ENCODE measurements at regions not wholly inside any gene's neighbourhood (a gene's known extent, or its start where the extent isn't known, plus 50 kb on each side); places are given as distances from the start of the nearest gene placed in this dataset.

DNA sequence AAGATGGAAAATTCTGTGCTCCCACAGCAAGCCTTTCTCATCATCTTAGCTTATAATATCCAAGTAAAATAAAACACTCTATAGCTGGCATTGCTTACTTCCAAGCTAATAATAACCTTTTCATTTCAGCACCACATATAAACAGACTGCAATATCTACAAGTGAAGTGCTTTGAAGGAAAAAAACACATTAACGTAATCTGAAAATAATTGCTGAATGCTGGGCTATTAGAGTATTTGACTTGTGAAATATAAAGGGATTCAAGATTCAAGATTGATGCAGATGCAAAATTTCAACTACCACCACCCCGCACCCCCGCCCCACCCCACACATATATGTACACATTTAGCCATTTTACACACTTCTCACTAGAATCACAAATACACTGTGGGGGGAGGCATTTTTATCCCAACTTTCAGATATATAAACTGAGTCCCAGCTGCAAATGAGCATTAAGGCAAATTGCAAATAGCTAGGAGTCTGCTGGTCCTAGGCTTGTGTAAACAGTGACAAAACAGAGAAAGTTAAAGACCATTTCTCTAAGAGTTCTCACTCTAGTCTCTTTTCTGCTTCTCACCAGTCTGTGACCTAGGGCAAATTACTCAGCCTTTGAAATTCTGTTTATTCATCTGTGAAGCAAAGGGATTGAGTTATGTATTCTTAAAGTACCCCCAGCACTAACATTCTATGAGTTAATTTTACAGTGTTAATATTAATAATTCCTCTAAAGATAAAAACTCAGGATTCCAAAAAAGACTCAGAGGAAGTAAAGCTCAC lies 489.4 kb downstream of the PRELID2 start:
- no peak for DNase-seq

DNA sequence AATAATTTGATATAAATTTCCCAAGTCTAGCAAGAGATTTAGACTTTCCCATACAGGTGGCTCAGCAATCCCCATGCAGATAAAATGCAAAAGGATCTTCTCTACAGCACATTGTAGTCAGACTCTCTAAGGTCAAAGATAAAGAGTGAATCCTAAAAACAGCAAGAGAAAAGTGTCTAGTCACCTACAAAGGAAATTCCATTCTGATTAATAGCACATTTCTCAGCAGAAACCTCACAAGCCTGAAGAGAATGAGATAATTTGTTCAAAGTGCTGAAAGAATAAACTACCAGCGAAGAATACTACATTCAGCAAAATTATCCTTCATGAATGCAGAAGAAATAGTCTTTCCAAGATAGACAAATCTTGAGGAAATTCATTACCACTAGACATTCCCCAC lies 493.3 kb downstream of the PRELID2 start:
- DNase-seq: no peak

GRCh38 chr5:145340099-145340498 lies 495.0 kb downstream of the PRELID2 start:
- DNase-seq: no peak

DNA sequence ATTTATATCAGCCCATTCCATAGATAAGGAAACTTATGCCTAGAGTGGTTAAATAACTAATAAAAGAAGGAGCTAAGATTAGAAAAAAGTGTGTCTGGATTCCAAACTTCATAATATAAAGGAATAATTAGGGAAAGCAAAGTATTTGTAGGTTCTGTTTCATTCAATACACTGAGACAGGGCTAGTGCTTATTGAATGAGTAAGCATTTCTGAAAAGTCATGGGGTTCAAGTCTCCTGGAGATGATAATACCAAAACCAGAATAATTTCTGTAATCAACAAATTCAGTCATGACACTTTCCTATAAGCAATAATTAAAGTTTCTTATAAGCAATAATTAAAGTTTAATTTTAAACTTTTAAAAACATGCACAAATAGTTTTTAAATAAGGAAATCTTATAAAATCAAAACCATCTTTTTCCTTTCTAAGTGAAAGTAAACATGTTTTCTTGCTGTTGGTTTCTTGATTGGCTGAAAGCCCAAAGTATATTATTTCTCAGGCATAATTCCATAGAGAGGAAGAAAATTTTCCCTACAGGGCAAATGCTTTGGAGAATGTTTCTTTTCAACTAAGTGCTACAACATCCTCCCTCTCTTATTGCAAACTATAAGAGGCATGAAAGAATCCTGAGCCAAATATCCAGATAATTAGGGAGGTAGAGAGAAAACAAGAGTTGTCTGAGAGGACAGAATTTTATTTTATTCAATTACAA lies 510.2 kb downstream of the PRELID2 start:
- no peak for DNase-seq

DNA sequence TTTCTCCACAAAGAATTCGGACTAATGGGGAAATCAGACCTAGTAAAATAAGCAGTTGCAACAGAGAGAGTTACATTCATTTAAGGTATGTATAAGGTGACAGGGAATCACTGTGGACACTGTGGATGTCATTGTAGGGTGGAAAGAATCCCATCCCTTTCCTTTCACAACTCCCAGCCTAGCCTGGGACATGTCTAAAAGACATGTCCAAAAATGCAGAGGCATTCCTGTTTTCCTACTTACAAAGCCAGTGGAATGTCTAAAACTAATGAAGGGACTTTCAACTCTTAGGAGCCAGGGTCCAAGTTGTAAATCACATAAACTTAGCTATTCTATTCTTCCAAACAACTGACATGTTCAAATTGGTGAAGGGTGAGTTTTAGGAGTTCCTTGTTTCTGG lies 511.0 kb downstream of the PRELID2 start:
- DNase-seq: no peak

- DNase-seq: no peak
These were observed 518.9 kb downstream of the PRELID2 start for GRCh38 chr5:145316282-145316681.

GRCh38 chr5:145307866-145308382 lies 527.2 kb downstream of the PRELID2 start:
- no peak for DNase-seq

DNA sequence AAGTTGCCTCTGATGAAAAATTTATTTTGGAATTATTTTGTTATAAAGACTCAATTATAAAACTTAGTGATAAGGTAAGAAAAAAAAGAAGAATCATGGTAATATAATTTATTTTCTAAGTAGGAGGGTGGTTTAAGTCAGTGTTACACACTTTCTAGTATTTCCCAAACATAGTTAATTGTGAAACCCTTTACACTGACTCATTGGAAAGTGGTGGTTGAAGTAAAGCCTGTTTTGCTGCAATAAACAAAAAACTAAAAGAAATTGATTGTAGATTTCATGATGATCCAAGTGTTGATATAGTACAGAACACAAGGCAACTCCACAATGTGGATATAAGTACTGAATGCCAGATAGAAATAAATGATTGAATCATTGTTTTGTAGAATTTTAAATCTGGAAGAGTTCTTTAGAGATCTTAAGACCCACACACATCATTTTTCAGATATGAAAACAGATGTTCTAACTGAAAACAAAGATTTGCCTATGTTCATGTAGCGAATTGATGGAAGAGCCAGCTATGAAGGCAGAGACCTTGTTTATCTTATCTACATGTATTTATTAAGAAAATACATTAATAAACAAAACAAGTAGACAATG lies 539.8 kb downstream of the PRELID2 start:
- DNase-seq: no peak

GRCh38 chr5:145294331-145294730 lies 540.8 kb downstream of the PRELID2 start:
- DNase-seq: no peak

DNA sequence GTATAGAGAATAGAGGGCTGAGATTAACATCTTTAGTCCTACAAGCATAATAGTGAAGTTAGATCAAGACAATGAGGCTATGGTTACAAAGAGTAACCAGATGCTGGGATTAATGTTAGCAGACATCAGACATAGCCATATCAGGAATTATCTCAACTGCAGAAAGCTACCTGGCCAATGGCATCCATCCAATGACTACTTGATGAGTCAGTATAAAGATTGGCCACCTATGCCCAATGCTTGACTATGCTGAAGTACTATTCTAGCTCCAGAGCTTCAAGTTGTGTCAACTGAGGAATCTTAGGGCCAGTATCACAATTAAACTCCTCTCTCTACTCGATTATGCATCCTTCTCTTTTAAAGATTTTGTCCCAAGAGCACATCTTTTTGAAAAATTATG lies 541.4 kb downstream of the PRELID2 start:
- DNase-seq: no peak

- DNase-seq: no peak
These were observed 542.9 kb downstream of the PRELID2 start for GRCh38 chr5:145292278-145292677.

- DNase-seq: no peak
These were observed 551.9 kb downstream of the PRELID2 start for GRCh38 chr5:145283141-145283810.

GRCh38 chr5:145280806-145281205 lies 554.3 kb downstream of the PRELID2 start:
- no peak for DNase-seq

DNA sequence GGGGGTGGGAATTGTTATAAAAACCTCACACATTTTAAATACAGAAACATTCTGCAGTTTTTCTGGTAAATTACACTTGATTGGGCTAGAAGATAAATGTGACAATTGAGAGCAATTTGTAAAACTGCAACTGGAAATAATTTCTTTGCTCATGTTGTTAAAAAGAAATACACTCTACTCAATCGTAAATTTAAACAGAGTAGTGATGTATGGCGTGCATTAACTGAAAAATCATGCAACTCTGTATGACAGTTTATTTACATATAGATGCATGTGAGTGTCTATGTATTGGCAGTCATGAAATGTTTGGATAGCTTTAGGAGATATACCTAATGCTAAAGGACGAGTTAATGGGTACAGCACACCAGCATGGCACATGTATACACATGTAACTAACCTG lies 554.9 kb downstream of the PRELID2 start:
- DNase-seq: no peak

- DNase-seq: no peak
These were observed 574.5 kb downstream of the PRELID2 start for GRCh38 chr5:145260670-145261069.

- DNase-seq: no peak
These were observed 587.4 kb downstream of the PRELID2 start for GRCh38 chr5:145247745-145248040.

GRCh38 chr5:145246961-145247744 lies 588.0 kb downstream of the PRELID2 start:
- DNase-seq: no peak

GRCh38 chr5:145246379-145246778 lies 588.8 kb downstream of the PRELID2 start:
- no peak for DNase-seq

GRCh38 chr5:145245354-145245753 lies 589.8 kb downstream of the PRELID2 start:
- DNase-seq: no peak

DNA sequence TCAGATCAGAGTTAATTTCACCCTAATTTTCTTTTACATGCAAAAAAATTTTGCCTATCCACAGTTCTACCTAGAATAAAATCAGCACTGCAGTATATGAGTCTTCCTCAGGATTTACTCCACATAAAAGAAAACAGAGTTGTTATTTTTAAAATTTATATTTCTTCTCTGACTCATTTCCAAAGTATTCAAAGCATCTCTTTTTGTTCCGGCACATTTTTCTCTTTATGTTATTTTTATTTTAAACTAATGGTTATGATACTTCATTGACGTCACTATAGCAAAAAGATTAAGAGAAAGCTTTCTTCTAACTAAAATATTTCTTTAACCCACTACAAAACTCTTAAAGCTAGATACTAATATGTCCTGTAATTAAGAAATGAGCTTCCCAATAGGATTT lies 590.4 kb downstream of the PRELID2 start:
- DNase-seq: no peak

DNA sequence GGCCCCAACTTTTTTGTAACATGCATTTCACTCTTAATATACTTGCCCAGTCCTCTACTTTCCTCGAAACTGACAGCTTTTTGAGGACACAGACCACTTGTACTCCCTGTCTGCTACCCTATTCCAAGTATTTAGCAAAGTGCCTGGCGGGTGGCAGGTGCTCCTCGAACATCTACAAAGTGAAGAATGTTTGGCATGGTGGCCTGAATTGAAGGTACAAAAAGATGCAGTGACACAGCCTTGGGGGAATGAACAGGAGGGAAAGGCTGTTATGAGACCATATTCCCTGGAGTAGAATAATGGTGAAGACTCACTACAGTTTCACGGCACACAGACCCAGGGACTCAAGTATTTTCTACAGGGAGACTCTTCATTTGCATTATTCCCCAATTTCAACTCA lies 590.9 kb downstream of the PRELID2 start:
- DNase-seq: no peak

GRCh38 chr5:145243016-145243415 lies 592.1 kb downstream of the PRELID2 start:
- no peak for DNase-seq

DNA sequence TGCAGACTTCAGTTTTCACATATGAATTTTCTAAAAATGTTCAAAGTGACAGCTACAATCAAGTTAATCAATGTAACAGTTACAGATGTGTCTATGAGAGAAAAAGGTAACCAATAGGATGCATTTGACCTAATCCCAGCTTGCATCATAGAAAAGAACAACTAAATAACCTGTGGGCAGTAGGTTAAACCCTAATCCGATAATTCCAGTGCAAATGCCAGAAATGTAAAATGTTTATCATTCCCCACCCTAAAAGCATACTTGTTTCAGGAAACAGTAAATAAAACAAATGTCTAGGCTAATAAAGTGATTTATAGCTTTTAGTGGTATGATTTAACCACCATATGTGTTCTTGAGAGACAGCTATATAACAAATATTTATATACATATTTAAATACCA lies 592.6 kb downstream of the PRELID2 start:
- no peak for DNase-seq
